NOMO-1 treated with dmso at 0.1 percent for 144 hours (cell line): ENCODE measurements at regions not wholly inside any gene's neighbourhood (a gene's known extent, or its start where the extent isn't known, plus 50 kb on each side); places are given as distances from the start of the nearest gene placed in this dataset.

Experiments used
- DNase-seq: peaks from one replicate; lab custom pipeline; 2025; ENCODE audit not compliant: unreplicated experiment; lab: John Stamatoyannopoulos, UW

GRCh38 chr1:244953901-244954300 lies 89.6 kb upstream of the HNRNPU start:
- DNase-seq: peak; percentile 61

GRCh38 chr1:244952940-244953339 lies 88.6 kb upstream of the HNRNPU start:
- no peak for DNase-seq

- DNase-seq: peak; percentile 42
Measured at GRCh38 chr1:244952280-244952933, 88.1 kb upstream of the HNRNPU start.

- DNase-seq: no peak
Measured at GRCh38 chr1:244948416-244948815, 84.1 kb upstream of the HNRNPU start.

GRCh38 chr1:244945109-244945671 lies 80.8 kb upstream of the HNRNPU start:
- peak; percentile 76 for DNase-seq

GRCh38 chr1:244941121-244941520 lies 76.8 kb upstream of the HNRNPU start:
- no peak for DNase-seq

- DNase-seq: no peak
Measured at GRCh38 chr1:244937099-244937498, 72.8 kb upstream of the HNRNPU start.

GRCh38 chr1:244920911-244921761 lies 56.8 kb upstream of the HNRNPU start:
- peak; percentile 97 for DNase-seq

GRCh38 chr1:244919320-244920282 lies 55.3 kb upstream of the HNRNPU start:
- DNase-seq: no peak

GRCh38 chr1:244918421-244919319 lies 54.3 kb upstream of the HNRNPU start:
- DNase-seq: peak; percentile 76

- DNase-seq: no peak
Measured at GRCh38 chr1:244917073-244917670, 52.8 kb upstream of the HNRNPU start.

GRCh38 chr1:244915736-244916135 lies 51.4 kb upstream of the HNRNPU start:
- no peak for DNase-seq

GRCh38 chr1:244914761-244915160 lies 50.4 kb upstream of the HNRNPU start:
- no peak for DNase-seq
